ENCODE measurements at regions not wholly inside any gene's neighbourhood (a gene's known extent, or its start where the extent isn't known, plus 50 kb on each side); places are given as distances from the start of the nearest gene placed in this dataset.

DNA sequence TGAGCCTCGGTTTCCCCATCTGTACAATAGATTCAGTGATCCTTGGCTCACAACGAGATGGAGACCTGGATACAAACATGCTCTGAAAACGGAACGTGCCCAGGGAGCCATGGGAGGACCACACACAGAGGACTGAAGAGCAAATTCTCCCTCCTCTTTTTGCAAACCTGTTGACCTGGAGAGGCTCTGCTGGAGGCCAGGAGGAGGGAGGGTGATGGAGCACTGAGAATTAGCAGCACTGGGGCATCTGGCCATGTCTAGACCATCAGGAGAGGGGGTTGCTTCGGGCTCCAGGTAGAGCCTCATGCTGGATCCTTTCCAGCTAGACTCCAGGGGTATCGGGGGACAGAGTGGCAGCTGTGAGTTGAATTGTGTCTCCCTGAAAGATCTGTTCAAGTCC, 97.4 kb upstream of the GPR26 start:
- no peak for DNase-seq
- Histone ChIP-seq H3K14ac (ENCODE audit: low read length in 2 of 2) (no peak overlapping the region), H3K4me2 (ENCODE audit: low read length, poor library complexity, severe bottlenecking) (no peak overlapping the region), H3K27me3 (ENCODE audit: control insufficient read depth in 1 of 2, insufficient read depth in 1 of 2, low read length in 2 of 2) (peaks cover 0 to 66% of the 10 kb centered on the region in 2 experiments), H4K91ac (ENCODE audit: low read length) (no peak overlapping the region), H3K18ac (ENCODE audit: low read depth in 1 of 2, low read length in 2 of 2) (no peak overlapping the region), H3K4me3 (ENCODE audit: insufficient read depth in 1 of 2, low read depth in 1 of 2, low read length in 2 of 2) (no peak overlapping the region), H3K27ac (ENCODE audit: low read length, poor library complexity, severe bottlenecking) (no peak overlapping the region), H3K79me1 (replicated peaks; ENCODE audit: low read length, poor library complexity, severe bottlenecking) (no peaks in the 10 kb centered on the region), H2AFZ (ENCODE audit: low read depth, low read length) (no peak overlapping the region), H3K4me1 (ENCODE audit: control insufficient read depth, insufficient read depth, low read depth, low read length) (no peaks in the 10 kb centered on the region), H2AK5ac (ENCODE audit: low read length, severe bottlenecking) (no peak overlapping the region), H3K36me3 (ENCODE audit: control insufficient read depth in 1 of 2, insufficient read depth in 2 of 2, low read depth in 1 of 2, low read length in 2 of 2) (no peaks in the 10 kb centered on the region), H2BK12ac (ENCODE audit: low read length in 2 of 2) (no peak overlapping the region), H2BK15ac (ENCODE audit: low read depth, poor library complexity, severe bottlenecking) (no peak overlapping the region), H3K9ac (ENCODE audit: low read length) (no peak overlapping the region), H4K8ac (ENCODE audit: low read length) (no peak overlapping the region), H3K23ac (ENCODE audit: low read length in 2 of 2) (no peak overlapping the region), H3K9me3 (ENCODE audit: control insufficient read depth, low read length) (no peaks in the 10 kb centered on the region), H3K4ac (ENCODE audit: low read depth in 1 of 2, low read length in 2 of 2) (no peak overlapping the region), H2BK5ac (ENCODE audit: low read depth, low read length, poor library complexity, severe bottlenecking) (no peak overlapping the region), H2BK120ac (ENCODE audit: low read depth, low read length) (no peak overlapping the region)
- 71% methylated on average over 6 of the region's 6 CpGs for WGBS

DNA sequence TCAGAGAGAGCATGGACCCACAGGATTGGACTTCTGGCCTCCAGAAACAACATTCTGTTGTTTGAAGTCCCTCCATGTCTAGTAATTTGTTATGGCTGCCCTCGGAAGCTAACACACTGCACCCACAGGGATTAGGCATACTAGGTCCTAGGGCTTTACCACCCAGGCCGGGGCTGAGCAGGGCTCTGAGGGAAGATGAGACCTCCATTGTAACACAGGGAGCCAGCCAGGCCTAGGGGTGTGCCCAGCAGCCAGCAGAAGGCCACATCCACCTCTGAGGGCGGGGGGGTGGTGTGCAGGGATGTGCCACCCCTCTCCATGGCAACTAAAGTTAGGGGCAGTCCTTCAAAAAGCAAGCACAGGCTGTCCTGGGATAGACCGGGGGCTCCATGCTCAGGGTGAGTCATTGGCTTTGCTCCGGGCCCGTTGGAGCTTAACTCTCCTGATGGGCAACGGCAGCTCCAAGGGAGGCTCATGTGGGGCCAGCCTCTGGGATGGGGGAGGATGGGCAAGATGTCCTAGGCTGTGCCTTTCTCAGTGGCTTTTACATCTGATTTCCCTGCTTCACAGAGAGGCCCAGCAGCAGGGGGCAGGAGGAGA, 96.6 kb upstream of the GPR26 start:
- H3K23ac ChIP-seq (ENCODE audit: low read length in 2 of 2), result no peak overlapping the region

DNA sequence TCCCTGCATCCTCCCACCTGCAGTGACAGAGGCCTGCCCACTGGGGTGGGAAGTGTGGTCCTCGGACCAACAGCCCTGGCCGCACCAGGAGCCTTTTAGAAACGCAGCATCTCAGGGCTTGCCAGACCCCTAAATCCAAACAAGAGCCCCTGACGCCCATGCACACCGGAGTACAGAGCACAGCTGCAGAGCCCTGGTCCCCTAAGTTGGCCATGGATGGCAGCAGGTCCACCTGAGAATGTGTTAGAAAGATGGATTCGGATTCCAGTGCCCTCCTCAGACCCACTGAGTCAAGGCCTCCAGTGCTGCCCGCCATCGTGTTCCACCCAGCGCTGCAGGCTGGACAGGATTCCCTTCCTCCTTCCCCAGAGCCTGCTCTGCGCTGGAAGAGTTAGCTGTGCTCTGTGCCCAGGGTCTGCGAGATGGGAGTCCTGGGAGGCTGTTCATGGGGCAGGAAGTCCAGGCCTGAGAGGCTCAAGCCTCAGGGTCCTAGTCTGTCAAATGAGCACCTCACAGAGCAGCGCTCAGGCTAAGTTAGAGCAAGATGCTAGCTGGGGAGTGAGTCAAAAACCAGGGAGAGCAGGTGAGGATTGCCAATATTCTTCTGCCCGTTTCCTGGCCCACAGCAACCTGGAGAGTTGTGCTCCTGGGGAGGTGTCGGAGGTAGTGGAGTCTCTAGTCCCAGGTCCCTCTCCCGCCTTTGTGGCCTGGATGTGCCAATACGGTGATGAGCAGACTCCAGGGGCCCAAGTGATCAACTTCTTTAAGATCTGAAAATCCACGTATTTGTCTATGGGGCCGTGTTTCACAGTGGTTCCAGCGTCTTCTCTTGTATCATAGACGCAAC, 95.9 kb upstream of the GPR26 start:
- Histone ChIP-seq H3K18ac (ENCODE audit: low read depth in 1 of 2, low read length in 2 of 2) (no peak overlapping the region), H3K9ac (ENCODE audit: low read length) (no peak overlapping the region), H4K8ac (ENCODE audit: low read length) (no peak overlapping the region), H2BK15ac (ENCODE audit: low read depth, poor library complexity, severe bottlenecking) (no peak overlapping the region), H4K91ac (ENCODE audit: low read length) (no peak overlapping the region), H3K27ac (ENCODE audit: low read length, poor library complexity, severe bottlenecking) (no peak overlapping the region), H3K9me3 (ENCODE audit: control insufficient read depth, low read length) (no peaks in the 10 kb centered on the region), H2BK5ac (ENCODE audit: low read depth, low read length, poor library complexity, severe bottlenecking) (no peak overlapping the region), H3K23ac (ENCODE audit: low read length in 2 of 2) (no peak overlapping the region), H3K4me2 (ENCODE audit: low read length, poor library complexity, severe bottlenecking) (no peak overlapping the region), H3K79me1 (replicated peaks; ENCODE audit: low read length, poor library complexity, severe bottlenecking) (no peaks in the 10 kb centered on the region), H3K14ac (ENCODE audit: low read length in 2 of 2) (no peak overlapping the region), H3K4ac (ENCODE audit: low read depth in 1 of 2, low read length in 2 of 2) (no peak overlapping the region), H2AK5ac (ENCODE audit: low read length, severe bottlenecking) (no peak overlapping the region), H2AFZ (ENCODE audit: low read depth, low read length) (no peak overlapping the region), H2BK12ac (ENCODE audit: low read length in 2 of 2) (no peak overlapping the region), H3K4me3 (ENCODE audit: insufficient read depth in 1 of 2, low read depth in 1 of 2, low read length in 2 of 2) (no peak overlapping the region), H3K36me3 (ENCODE audit: control insufficient read depth in 1 of 2, insufficient read depth in 2 of 2, low read depth in 1 of 2, low read length in 2 of 2) (no peaks in the 10 kb centered on the region), H2BK120ac (ENCODE audit: low read depth, low read length) (no peak overlapping the region), H3K27me3 (ENCODE audit: control insufficient read depth in 1 of 2, insufficient read depth in 1 of 2, low read length in 2 of 2) (peaks cover 0 to 81% of the 10 kb centered on the region in 2 experiments), H3K4me1 (ENCODE audit: control insufficient read depth, insufficient read depth, low read depth, low read length) (no peaks in the 10 kb centered on the region)
- 82% methylated on average over 19 of the region's 20 CpGs for WGBS
- DNase-seq, result no peak

More for the DNA sequence above, 96.6 kb upstream of the GPR26 start:
- Histone ChIP-seq H3K9me3 (ENCODE audit: control insufficient read depth, low read length) (no peaks in the 10 kb centered on the region), H3K79me1 (replicated peaks; ENCODE audit: low read length, poor library complexity, severe bottlenecking) (no peaks in the 10 kb centered on the region), H2AK5ac (ENCODE audit: low read length, severe bottlenecking) (no peak overlapping the region), H4K91ac (ENCODE audit: low read length) (no peak overlapping the region), H3K14ac (ENCODE audit: low read length in 2 of 2) (no peak overlapping the region), H2BK15ac (ENCODE audit: low read depth, poor library complexity, severe bottlenecking) (no peak overlapping the region), H3K9ac (ENCODE audit: low read length) (no peak overlapping the region), H3K4ac (ENCODE audit: low read depth in 1 of 2, low read length in 2 of 2) (no peak overlapping the region), H4K8ac (ENCODE audit: low read length) (no peak overlapping the region), H3K27ac (ENCODE audit: low read length, poor library complexity, severe bottlenecking) (no peak overlapping the region), H3K18ac (ENCODE audit: low read depth in 1 of 2, low read length in 2 of 2) (no peak overlapping the region), H2AFZ (ENCODE audit: low read depth, low read length) (no peak overlapping the region), H3K36me3 (ENCODE audit: control insufficient read depth in 1 of 2, insufficient read depth in 2 of 2, low read depth in 1 of 2, low read length in 2 of 2) (no peaks in the 10 kb centered on the region), H2BK5ac (ENCODE audit: low read depth, low read length, poor library complexity, severe bottlenecking) (no peak overlapping the region), H3K4me2 (ENCODE audit: low read length, poor library complexity, severe bottlenecking) (no peak overlapping the region), H3K4me3 (ENCODE audit: insufficient read depth in 1 of 2, low read depth in 1 of 2, low read length in 2 of 2) (no peak overlapping the region), H2BK120ac (ENCODE audit: low read depth, low read length) (no peak overlapping the region), H3K27me3 (ENCODE audit: control insufficient read depth in 1 of 2, insufficient read depth in 1 of 2, low read length in 2 of 2) (peaks cover 0 to 74% of the 10 kb centered on the region in 2 experiments), H2BK12ac (ENCODE audit: low read length in 2 of 2) (no peak overlapping the region), H3K4me1 (ENCODE audit: control insufficient read depth, insufficient read depth, low read depth, low read length) (no peaks in the 10 kb centered on the region)
- DNase-seq, result no peak
- WGBS, result 67% methylated on average over 7 of the region's 7 CpGs

GRCh38 chr10:123570898-123571515, 95.1 kb upstream of the GPR26 start:
- Histone ChIP-seq H2AFZ (ENCODE audit: low read depth, low read length) (no peak overlapping the region), H2AK5ac (ENCODE audit: low read length, severe bottlenecking) (no peak overlapping the region)
- WGBS, result 86% methylated on average over 10 of the region's 12 CpGs

More at GRCh38 chr10:123570898-123571515, 95.1 kb upstream of the GPR26 start:
- Histone ChIP-seq H2BK15ac (ENCODE audit: low read depth, poor library complexity, severe bottlenecking) (no peak overlapping the region), H3K9ac (ENCODE audit: low read length) (no peak overlapping the region), H3K27ac (ENCODE audit: low read length, poor library complexity, severe bottlenecking) (no peak overlapping the region), H3K4me1 (ENCODE audit: control insufficient read depth, insufficient read depth, low read depth, low read length) (no peaks in the 10 kb centered on the region), H3K18ac (ENCODE audit: low read depth in 1 of 2, low read length in 2 of 2) (no peak overlapping the region), H2BK5ac (ENCODE audit: low read depth, low read length, poor library complexity, severe bottlenecking) (no peak overlapping the region), H3K79me1 (replicated peaks; ENCODE audit: low read length, poor library complexity, severe bottlenecking) (no peaks in the 10 kb centered on the region), H3K23ac (ENCODE audit: low read length in 2 of 2) (no peak overlapping the region), H3K9me3 (ENCODE audit: control insufficient read depth, low read length) (no peaks in the 10 kb centered on the region), H3K4ac (ENCODE audit: low read depth in 1 of 2, low read length in 2 of 2) (no peak overlapping the region), H4K91ac (ENCODE audit: low read length) (no peak overlapping the region), H3K14ac (ENCODE audit: low read length in 2 of 2) (no peak overlapping the region), H3K36me3 (ENCODE audit: control insufficient read depth in 1 of 2, insufficient read depth in 2 of 2, low read depth in 1 of 2, low read length in 2 of 2) (no peaks in the 10 kb centered on the region), H3K27me3 (ENCODE audit: control insufficient read depth in 1 of 2, insufficient read depth in 1 of 2, low read length in 2 of 2) (peaks cover 0 to 85% of the 10 kb centered on the region in 2 experiments), H3K4me3 (ENCODE audit: insufficient read depth in 1 of 2, low read depth in 1 of 2, low read length in 2 of 2) (no peak overlapping the region), H2BK12ac (ENCODE audit: low read length in 2 of 2) (no peak overlapping the region), H4K8ac (ENCODE audit: low read length) (no peak overlapping the region), H3K4me2 (ENCODE audit: low read length, poor library complexity, severe bottlenecking) (no peak overlapping the region), H2BK120ac (ENCODE audit: low read depth, low read length) (no peak overlapping the region)
- DNase-seq, result no peak

Data from mesenchymal stem cell (in vitro differentiated cells and primary cell).